HCT116 (cell line): ENCODE measurements at regions not wholly inside any gene's neighbourhood (a gene's known extent, or its start where the extent isn't known, plus 50 kb on each side); places are given as distances from the start of the nearest gene placed in this dataset.

Experiments
- EZH2 ChIP-seq: fragments of 200-600 bp; sonication (generic); IDR thresholded peaks from 2 replicates; pipeline ENCODE4 v1.6.1; 2017; ENCODE audit warnings: antibody characterized with exemption, mixed run types
- JUND ChIP-seq: IDR thresholded peaks from 2 replicates; pipeline ENCODE4 v1.6.1; 2012
- MAX ChIP-seq: IDR thresholded peaks from 2 replicates; pipeline ENCODE4 v1.6.1; 2012
- POLR2A ChIP-seq: IDR thresholded peaks from 2 replicates; pipeline ENCODE4 v1.7.0; 2011; ENCODE audit warnings: borderline replicate concordance; ENCODE audit not compliant: insufficient read depth, insufficient read length; ENCODE audit errors: extremely low read depth
- RAD21 ChIP-seq: IDR thresholded peaks from 2 replicates; pipeline ENCODE4 v1.6.1; 2012; ENCODE audit warnings: low read depth, mild to moderate bottlenecking
- REST ChIP-seq: IDR thresholded peaks from 2 replicates; pipeline ENCODE4 v1.6.1; 2012; ENCODE audit warnings: low read depth
- SP1 ChIP-seq: IDR thresholded peaks from 2 replicates; pipeline ENCODE4 v1.6.1; 2012; ENCODE audit warnings: low read depth
- TCF7L2 ChIP-seq: IDR thresholded peaks from 2 replicates; pipeline ENCODE4 v1.7.0; 2011; ENCODE audit warnings: borderline replicate concordance, inconsistent platforms; ENCODE audit not compliant: insufficient read depth, insufficient read length; ENCODE audit errors: extremely low read depth
- YY1 ChIP-seq: IDR thresholded peaks from 2 replicates; pipeline ENCODE4 v1.6.1; 2011; ENCODE audit warnings: low read length, low read depth, moderate library complexity, mild to moderate bottlenecking; ENCODE audit not compliant: insufficient replicate concordance; ENCODE audit errors: extremely low read depth
- TF ChIP-seq, protein P1 (sequence below), 3 experiments: fragments of 200-600 bp in 1 of 3; sonication (generic) in 1 of 3; IDR thresholded peaks in 2 of 3; conservative IDR thresholded peaks in 1 of 3; 2 replicates each; pipeline ENCODE4 v1.5.1; 2012 to 2017; ENCODE audit warnings: low read depth in 2 of 3, low read length in 2 of 3, antibody characterized with exemption in 1 of 3, borderline replicate concordance in 1 of 3, control low read depth in 1 of 3, mild to moderate bottlenecking in 1 of 3, mixed read lengths in 1 of 3, mixed run types in 1 of 3, moderate library complexity in 1 of 3; ENCODE audit not compliant: insufficient read depth in 1 of 3
- TF ChIP-seq, protein P2 (sequence below): IDR thresholded peaks from 2 replicates; pipeline ENCODE4 v1.6.1; 2012

GRCh38 chr10:106217627-106218026 is 946.9 kb downstream of the SORCS1 start:
- TF ChIP-seq, protein P1, sequence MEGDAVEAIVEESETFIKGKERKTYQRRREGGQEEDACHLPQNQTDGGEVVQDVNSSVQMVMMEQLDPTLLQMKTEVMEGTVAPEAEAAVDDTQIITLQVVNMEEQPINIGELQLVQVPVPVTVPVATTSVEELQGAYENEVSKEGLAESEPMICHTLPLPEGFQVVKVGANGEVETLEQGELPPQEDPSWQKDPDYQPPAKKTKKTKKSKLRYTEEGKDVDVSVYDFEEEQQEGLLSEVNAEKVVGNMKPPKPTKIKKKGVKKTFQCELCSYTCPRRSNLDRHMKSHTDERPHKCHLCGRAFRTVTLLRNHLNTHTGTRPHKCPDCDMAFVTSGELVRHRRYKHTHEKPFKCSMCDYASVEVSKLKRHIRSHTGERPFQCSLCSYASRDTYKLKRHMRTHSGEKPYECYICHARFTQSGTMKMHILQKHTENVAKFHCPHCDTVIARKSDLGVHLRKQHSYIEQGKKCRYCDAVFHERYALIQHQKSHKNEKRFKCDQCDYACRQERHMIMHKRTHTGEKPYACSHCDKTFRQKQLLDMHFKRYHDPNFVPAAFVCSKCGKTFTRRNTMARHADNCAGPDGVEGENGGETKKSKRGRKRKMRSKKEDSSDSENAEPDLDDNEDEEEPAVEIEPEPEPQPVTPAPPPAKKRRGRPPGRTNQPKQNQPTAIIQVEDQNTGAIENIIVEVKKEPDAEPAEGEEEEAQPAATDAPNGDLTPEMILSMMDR (IDR thresholded peaks at IDR 0.05 in 2 of 3, conservative IDR thresholded peaks at IDR 0.05 in 1 of 3; ENCODE audit: borderline replicate concordance in 1 of 3, insufficient read depth in 1 of 3, low read depth in 2 of 3, low read length in 2 of 3) = no peak
- TF ChIP-seq MAX (no peak), TCF7L2 (no peak), YY1 (no peak), POLR2A (no peak), REST (no peak), JUND (no peak), SP1 (no peak), EZH2 (no peak), RAD21 (no peak)
- TF ChIP-seq, protein P2, sequence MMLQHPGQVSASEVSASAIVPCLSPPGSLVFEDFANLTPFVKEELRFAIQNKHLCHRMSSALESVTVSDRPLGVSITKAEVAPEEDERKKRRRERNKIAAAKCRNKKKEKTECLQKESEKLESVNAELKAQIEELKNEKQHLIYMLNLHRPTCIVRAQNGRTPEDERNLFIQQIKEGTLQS = no peak
